Spleen (tissue), 11 donors: ENCODE measurements at regions not wholly inside any gene's neighbourhood (a gene's known extent, or its start where the extent isn't known, plus 50 kb on each side); places are given as distances from the start of the nearest gene placed in this dataset.
"Not testable (repeated sequence)": the region's sequence is repeated elsewhere in the genome, so short reads cannot be mapped to it uniquely, and the experiment has no call there.

Experiments
- DNase-seq: peaks from one replicate; pipeline ENCODE4 v3.0.0-alpha.2; 2020
- H3K27ac ChIP-seq, 8 donors: fragments of 200-600 bp; sonication (generic) in 7 of 8; 1 replicate in 4 of 8; 2 replicates in 4 of 8; pipeline versions ENCODE4 v1.5.0 to v1.8.0; 2016 to 2021; ENCODE audit warnings: inconsistent platforms in 4 of 8, mild to moderate bottlenecking in 4 of 8, moderate library complexity in 1 of 8
- H3K27me3 ChIP-seq, 7 donors: fragments of 200-600 bp; sonication (generic) in 6 of 7; replicated peaks in 1 of 7; 1 replicate in 4 of 7; 2 replicates in 3 of 7; pipeline versions ENCODE4 v1.5.0 to v1.8.0; 2016 to 2021; ENCODE audit warnings: inconsistent platforms in 3 of 7, mild to moderate bottlenecking in 1 of 7
- H3K36me3 ChIP-seq, 6 donors: fragments of 200-600 bp; sonication (generic) in 5 of 6; 1 replicate in 4 of 6; 2 replicates in 2 of 6; pipeline versions ENCODE4 v1.5.0 to v1.8.0; 2016 to 2021; ENCODE audit warnings: inconsistent platforms in 2 of 6
- H3K4me1 ChIP-seq, 6 donors: fragments of 200-600 bp; sonication (generic) in 5 of 6; 1 replicate in 3 of 6; 2 replicates in 3 of 6; pipeline versions ENCODE4 v1.5.0 to v1.8.0; 2016 to 2021; ENCODE audit warnings: inconsistent platforms in 3 of 6
- H3K4me3 ChIP-seq, 8 donors: fragments of 200-600 bp; sonication (generic) in 7 of 8; 1 replicate in 4 of 8; 2 replicates in 4 of 8; pipeline versions ENCODE4 v1.5.0 to v1.8.0; 2016 to 2021; ENCODE audit warnings: inconsistent platforms in 4 of 8, mild to moderate bottlenecking in 4 of 8, moderate library complexity in 2 of 8
- H3K9me3 ChIP-seq, 8 donors: fragments of 200-600 bp; sonication (generic) in 7 of 8; 1 replicate in 4 of 8; 2 replicates in 4 of 8; pipeline versions ENCODE4 v1.5.0 to v1.8.0; 2016 to 2021; ENCODE audit warnings: inconsistent platforms in 4 of 8
- WGBS, 5 donors: extraction: QIAGEN DNeasy Blood & Tissue Kit in 3 of 5; methylation state at CpG; one replicate each; pipeline versions ENCODE4 v1.1.5 to v1.1.7; 2013 to 2018; 5-methylcytosine and 5-hydroxymethylcytosine counted together
- intact Hi-C: fragments of 100-400 bp; cut with DNase I; formaldehyde crosslinking; loops from one replicate; pipeline ENCODE4 v1.15.0; 2023; ENCODE audit warnings: low total_unique reads
- donor health status: healthy with polysubstance abuse.
- donor health status: DM: no; HTN: no; CAD: no; lungs with moderate emphysema.
- donor health status: DM: no; HTN: no; CAD: no.
- donor health status: Bipolar disorder and iron deficiency.
- donor health status: healthy.
- donor health status: DM: no; HTN: no; CAD: no.
- donor health status: DM: yes; HTN: yes; CAD: no.

GRCh38 chr1:120634816-120635806, 88.6 kb upstream of the NBPF26 start:
- WGBS, 5 donors, result no CpG with 5 or more reads among the region's 5 CpGs
- H3K36me3 ChIP-seq, H3K4me1 ChIP-seq, H3K27me3 ChIP-seq, DNase-seq, intact Hi-C loops, H3K4me3 ChIP-seq, H3K27ac ChIP-seq, H3K9me3 ChIP-seq: not testable (repeated sequence)

- H3K27ac ChIP-seq, H3K4me1 ChIP-seq, DNase-seq, H3K4me3 ChIP-seq, H3K9me3 ChIP-seq, H3K36me3 ChIP-seq, intact Hi-C loops, H3K27me3 ChIP-seq: not testable (repeated sequence)
- 11% methylated on average over 1 of the region's 4 CpGs; no CpG with 5 or more reads in 3 of the 5 donors for WGBS, 5 donors
Measured at GRCh38 chr1:120640261-120641013, 83.3 kb upstream of the NBPF26 start.

GRCh38 chr1:120641014-120641302, 82.8 kb upstream of the NBPF26 start:
- H3K4me3 ChIP-seq, result not testable (repeated sequence)

GRCh38 chr1:120647182-120647581, 76.6 kb upstream of the NBPF26 start:
- H3K4me3 ChIP-seq, H3K9me3 ChIP-seq, H3K27me3 ChIP-seq, H3K4me1 ChIP-seq, DNase-seq, intact Hi-C loops, H3K36me3 ChIP-seq, H3K27ac ChIP-seq: not testable (repeated sequence)
- WGBS, 5 donors, result no CpG with 5 or more reads among the region's 2 CpGs

More at GRCh38 chr1:120641014-120641302, 82.8 kb upstream of the NBPF26 start:
- intact Hi-C loops, H3K36me3 ChIP-seq, H3K9me3 ChIP-seq, H3K27me3 ChIP-seq, H3K27ac ChIP-seq, H3K4me1 ChIP-seq, DNase-seq: not testable (repeated sequence)
- WGBS, 5 donors, result no CpG with 5 or more reads among the region's 3 CpGs

GRCh38 chr1:120648915-120649623, 74.7 kb upstream of the NBPF26 start:
- H3K27me3 ChIP-seq, intact Hi-C loops, H3K36me3 ChIP-seq, H3K9me3 ChIP-seq, H3K4me3 ChIP-seq, DNase-seq, H3K4me1 ChIP-seq, H3K27ac ChIP-seq: not testable (repeated sequence)
- WGBS, 5 donors, result no CpG with 5 or more reads among the region's 7 CpGs

GRCh38 chr1:120649730-120650129, 74.0 kb upstream of the NBPF26 start:
- H3K4me3 ChIP-seq, H3K4me1 ChIP-seq, H3K27me3 ChIP-seq, H3K36me3 ChIP-seq, DNase-seq, H3K9me3 ChIP-seq, H3K27ac ChIP-seq, intact Hi-C loops: not testable (repeated sequence)
- no CpG with 5 or more reads among the region's 2 CpGs for WGBS, 5 donors

GRCh38 chr1:120654114-120654513, 69.6 kb upstream of the NBPF26 start:
- H3K27me3 ChIP-seq, intact Hi-C loops, H3K4me1 ChIP-seq, H3K27ac ChIP-seq, H3K36me3 ChIP-seq, H3K4me3 ChIP-seq, DNase-seq, H3K9me3 ChIP-seq: not testable (repeated sequence)
- 10 to 41% (median 15%) methylated on average over 1 of the region's 6 CpGs; no CpG with 5 or more reads in 2 of the 5 donors for WGBS, 5 donors

GRCh38 chr1:120655394-120655793, 68.4 kb upstream of the NBPF26 start:
- H3K4me3 ChIP-seq, DNase-seq, intact Hi-C loops, H3K36me3 ChIP-seq, H3K27ac ChIP-seq, H3K4me1 ChIP-seq, H3K9me3 ChIP-seq, H3K27me3 ChIP-seq: not testable (repeated sequence)
- no CpG with 5 or more reads among the region's 8 CpGs for WGBS, 5 donors

GRCh38 chr1:120656116-120656515, 67.6 kb upstream of the NBPF26 start:
- H3K4me3 ChIP-seq, DNase-seq, H3K27ac ChIP-seq, H3K4me1 ChIP-seq, H3K36me3 ChIP-seq, intact Hi-C loops, H3K27me3 ChIP-seq, H3K9me3 ChIP-seq: not testable (repeated sequence)
- WGBS, 5 donors, result no CpG with 5 or more reads among the region's 5 CpGs

- H3K27ac ChIP-seq, H3K4me3 ChIP-seq, H3K4me1 ChIP-seq, H3K9me3 ChIP-seq, intact Hi-C loops, H3K36me3 ChIP-seq, H3K27me3 ChIP-seq, DNase-seq: not testable (repeated sequence)
- 50 to 88% (median 60%) methylated on average over 1 of the region's 2 CpGs; no CpG with 5 or more reads in 2 of the 5 donors for WGBS, 5 donors
Measured at GRCh38 chr1:120657804-120658203, 65.9 kb upstream of the NBPF26 start.

- H3K4me3 ChIP-seq, intact Hi-C loops, H3K27ac ChIP-seq, DNase-seq, H3K4me1 ChIP-seq, H3K9me3 ChIP-seq, H3K36me3 ChIP-seq, H3K27me3 ChIP-seq: not testable (repeated sequence)
Measured at GRCh38 chr1:120658622-120659021, 65.1 kb upstream of the NBPF26 start.
